ENCODE measurements at regions not wholly inside any gene's neighbourhood (a gene's known extent, or its start where the extent isn't known, plus 50 kb on each side); places are given as distances from the start of the nearest gene placed in this dataset.
A peak's percentile ranks its signal among the peaks of the same experiment; 100 is the strongest.

GRCh38 chr4:119692001-119692400 lies 63.4 kb upstream of the PDE5A start:
- Histone ChIP-seq H3K27ac (no peak overlapping the region), H3K9me3 (no peaks in the 10 kb centered on the region), H3K4me1 (no peaks in the 10 kb centered on the region), H3K36me3 (no peaks in the 10 kb centered on the region), H3K4me3 (no peak overlapping the region), H3K27me3 (no peaks in the 10 kb centered on the region)
- WGBS, 2 donors = 45 to 69% methylated on average over 1 of the region's 1 CpG
- no peak for TF ChIP-seq POLR2A (IDR thresholded peaks at IDR 0.05)
- TF ChIP-seq, protein P1, sequence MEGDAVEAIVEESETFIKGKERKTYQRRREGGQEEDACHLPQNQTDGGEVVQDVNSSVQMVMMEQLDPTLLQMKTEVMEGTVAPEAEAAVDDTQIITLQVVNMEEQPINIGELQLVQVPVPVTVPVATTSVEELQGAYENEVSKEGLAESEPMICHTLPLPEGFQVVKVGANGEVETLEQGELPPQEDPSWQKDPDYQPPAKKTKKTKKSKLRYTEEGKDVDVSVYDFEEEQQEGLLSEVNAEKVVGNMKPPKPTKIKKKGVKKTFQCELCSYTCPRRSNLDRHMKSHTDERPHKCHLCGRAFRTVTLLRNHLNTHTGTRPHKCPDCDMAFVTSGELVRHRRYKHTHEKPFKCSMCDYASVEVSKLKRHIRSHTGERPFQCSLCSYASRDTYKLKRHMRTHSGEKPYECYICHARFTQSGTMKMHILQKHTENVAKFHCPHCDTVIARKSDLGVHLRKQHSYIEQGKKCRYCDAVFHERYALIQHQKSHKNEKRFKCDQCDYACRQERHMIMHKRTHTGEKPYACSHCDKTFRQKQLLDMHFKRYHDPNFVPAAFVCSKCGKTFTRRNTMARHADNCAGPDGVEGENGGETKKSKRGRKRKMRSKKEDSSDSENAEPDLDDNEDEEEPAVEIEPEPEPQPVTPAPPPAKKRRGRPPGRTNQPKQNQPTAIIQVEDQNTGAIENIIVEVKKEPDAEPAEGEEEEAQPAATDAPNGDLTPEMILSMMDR (IDR thresholded peaks at IDR 0.05) = no peak
- intact Hi-C loops (cut with DNase I) = no loop called here
- DNase-seq = no peak

- WGBS, 2 donors = 38 to 80% methylated on average over 1 of the region's 1 CpG
- DNase-seq = no peak
- no peak for TF ChIP-seq POLR2A (IDR thresholded peaks at IDR 0.05)
- TF ChIP-seq, protein P1 (IDR thresholded peaks at IDR 0.05) = no peak
These were observed 62.3 kb upstream of the PDE5A start for GRCh38 chr4:119690871-119691270.

DNA sequence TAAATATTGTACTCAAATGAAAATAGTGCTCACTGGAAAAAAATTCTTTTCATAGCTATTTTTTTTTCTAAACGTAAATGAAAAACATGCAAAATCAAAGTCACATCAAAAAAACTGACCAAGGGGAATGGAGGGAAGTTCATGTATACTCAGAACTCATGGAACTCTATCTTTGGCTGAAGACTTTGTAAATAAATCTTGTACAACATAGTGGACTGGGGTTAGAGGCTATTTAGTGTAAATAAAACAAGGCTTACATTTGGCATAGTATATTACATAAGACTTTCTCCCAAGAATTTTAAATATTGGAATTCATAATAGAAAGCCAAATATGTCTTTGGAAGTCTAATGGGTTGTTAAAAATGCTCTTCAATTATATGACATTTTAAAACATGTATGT lies 59.8 kb upstream of the PDE5A start:
- WGBS, 2 donors = 56 to 67% methylated on average over 1 of the region's 1 CpG
- DNase-seq = no peak
- Histone ChIP-seq H3K4me1 (no peaks in the 10 kb centered on the region), H3K27ac (no peak overlapping the region), H3K4me3 (no peak overlapping the region), H3K9me3 (no peaks in the 10 kb centered on the region), H3K27me3 (no peaks in the 10 kb centered on the region), H3K36me3 (no peaks in the 10 kb centered on the region)
- intact Hi-C loops (cut with DNase I) = no loop called here
- TF ChIP-seq, protein P1 (IDR thresholded peaks at IDR 0.05) = no peak
- no peak for TF ChIP-seq POLR2A (IDR thresholded peaks at IDR 0.05)

More at GRCh38 chr4:119690871-119691270, 62.3 kb upstream of the PDE5A start:
- H3K27me3 ChIP-seq = no peaks in the 10 kb centered on the region
- H3K27ac ChIP-seq = no peak overlapping the region
- no peaks in the 10 kb centered on the region for H3K36me3 ChIP-seq
- H3K9me3 ChIP-seq = no peaks in the 10 kb centered on the region
- intact Hi-C loops (cut with DNase I) = no loop called here
- H3K4me1 ChIP-seq = no peaks in the 10 kb centered on the region
- H3K4me3 ChIP-seq = no peak overlapping the region

- H3K4me3 ChIP-seq = no peak overlapping the region
- peaks cover 0 to 9% (median 0%) of the 10 kb centered on the region in 3 donors for H3K4me1 ChIP-seq
- H3K27ac ChIP-seq = peak overlapping the region in 1 of 4 donors; percentile 47
- WGBS, 2 donors = 58 to 72% methylated on average over 4 of the region's 4 CpGs
- no peaks in the 10 kb centered on the region for H3K9me3 ChIP-seq
- H3K27me3 ChIP-seq = no peaks in the 10 kb centered on the region
- no peak for TF ChIP-seq POLR2A (IDR thresholded peaks at IDR 0.05)
- TF ChIP-seq, protein P1 (IDR thresholded peaks at IDR 0.05) = no peak
- intact Hi-C loops (cut with DNase I) = no loop called here
- H3K36me3 ChIP-seq = no peaks in the 10 kb centered on the region
- DNase-seq = no peak
These were observed 55.9 kb upstream of the PDE5A start for GRCh38 chr4:119684463-119684862.

DNA sequence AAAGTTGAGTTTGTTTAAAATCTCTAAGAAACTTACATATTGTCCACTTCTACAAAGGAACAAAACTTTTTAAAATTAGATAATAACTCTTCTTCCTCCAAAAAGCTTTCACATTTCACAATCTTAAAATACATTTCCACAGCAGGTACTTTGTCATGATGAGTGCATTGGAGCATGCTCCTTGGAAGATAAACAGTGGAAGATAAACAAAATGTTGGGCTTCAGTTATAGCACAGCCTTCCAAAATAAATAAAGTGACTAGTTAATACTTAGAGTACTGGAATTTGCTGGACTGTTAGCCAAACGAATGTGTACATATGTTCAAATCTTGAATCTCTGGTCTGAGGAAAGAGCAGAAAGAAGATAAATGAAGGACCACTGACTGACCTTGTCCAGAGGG lies 54.9 kb upstream of the PDE5A start:
- WGBS, 2 donors = 12 to 18% methylated on average over 1 of the region's 1 CpG
- Histone ChIP-seq H3K4me1 (peaks cover 0 to 9% (median 0%) of the 10 kb centered on the region in 3 donors), H3K36me3 (no peaks in the 10 kb centered on the region), H3K4me3 (no peak overlapping the region), H3K27me3 (no peaks in the 10 kb centered on the region), H3K27ac (peak overlapping the region in 3 of 4 donors; percentile 16 to 47 (median 40)), H3K9me3 (no peaks in the 10 kb centered on the region)
- no peak for DNase-seq
- intact Hi-C loops (cut with DNase I) = no loop called here
- TF ChIP-seq POLR2A (IDR thresholded peaks at IDR 0.05) = no peak
- TF ChIP-seq, protein P1 (IDR thresholded peaks at IDR 0.05) = no peak
